ENCODE measurements at regions not wholly inside any gene's neighbourhood (a gene's known extent, or its start where the extent isn't known, plus 50 kb on each side); places are given as distances from the start of the nearest gene placed in this dataset.

- H3K9me3 Mint-ChIP-seq, result peaks cover 0 to 4% (median 4%) of the 10 kb centered on the region in 7 donors
- intact Hi-C loops (cut with micrococcal nuclease), result no loop called here
- Histone ChIP-seq H3K27ac (ENCODE audit: low read depth in 1 of 2, low read length in 2 of 2) (no peak overlapping the region), H4K20me1 (ENCODE audit: insufficient read depth, low read length) (no peaks in the 10 kb centered on the region), H3K36me3 (replicated peaks in 1 of 2; ENCODE audit: control insufficient read depth in 1 of 2, insufficient read depth in 2 of 2, low read length in 2 of 2) (no peaks in the 10 kb centered on the region), H3K4me1 (ENCODE audit: control insufficient read depth in 1 of 2, insufficient read depth in 2 of 2, low read length in 2 of 2) (no peaks in the 10 kb centered on the region), H3K9ac (ENCODE audit: insufficient read depth, low read length, poor library complexity, severe bottlenecking) (no peak overlapping the region), H3K79me2 (ENCODE audit: insufficient read depth, low read length) (no peaks in the 10 kb centered on the region), H3K27me3 (ENCODE audit: control insufficient read depth in 2 of 2, insufficient read depth in 2 of 2, low read length in 2 of 2) (no peaks in the 10 kb centered on the region), H2AFZ (ENCODE audit: insufficient read depth, low read depth, low read length, poor library complexity, severe bottlenecking) (no peak overlapping the region), H3K4me3 (replicated peaks in 1 of 3; ENCODE audit: low read depth in 2 of 3, low read length in 3 of 3) (no peak overlapping the region), H3K9me3 (replicated peaks in 1 of 2; ENCODE audit: control insufficient read depth in 1 of 2, insufficient read depth in 1 of 2, low read length in 2 of 2) (peaks cover 0 to 2% of the 10 kb centered on the region in 2 donors), H3K4me2 (replicated peaks; ENCODE audit: extremely low read depth, low read length, poor library complexity, severe bottlenecking) (no peak overlapping the region)
- H3K27me3 Mint-ChIP-seq (ENCODE audit: low read depth in 3 of 3), result peaks cover 0 to 2% (median 1%) of the 10 kb centered on the region in 3 donors
- DNase-seq, result no peak
- no peak for TF ChIP-seq CTCF (IDR thresholded peaks at IDR 0.05)
- H3K4me1 Mint-ChIP-seq, result peaks cover 16% of the 10 kb centered on the region
- H3K4me3 Mint-ChIP-seq, result no peak overlapping the region
- no peaks in the 10 kb centered on the region for H3K36me3 Mint-ChIP-seq
- no peak overlapping the region for H3K27ac Mint-ChIP-seq
Observed at GRCh38 chr5:36416605-36417004, 114.9 kb upstream of the RANBP3L start.

- H3K4me2 ChIP-seq (replicated peaks; ENCODE audit: extremely low read depth, low read length, poor library complexity, severe bottlenecking), result no peak overlapping the region
- Mint-ChIP-seq H3K27me3 (ENCODE audit: low read depth in 3 of 3) (peaks cover 0 to 2% (median 1%) of the 10 kb centered on the region in 3 donors), H3K36me3 (no peaks in the 10 kb centered on the region), H3K4me1 (peaks cover 13% of the 10 kb centered on the region), H3K9me3 (peaks cover 0 to 4% (median 4%) of the 10 kb centered on the region in 7 donors), H3K4me3 (no peak overlapping the region), H3K27ac (peak overlapping the region in 1 of 7 donors; percentile 67)
- no peaks in the 10 kb centered on the region for H4K20me1 ChIP-seq (ENCODE audit: insufficient read depth, low read length)
- no peak overlapping the region for H3K9ac ChIP-seq (ENCODE audit: insufficient read depth, low read length, poor library complexity, severe bottlenecking)
- intact Hi-C loops (cut with micrococcal nuclease), result no loop called here
- 100% methylated on average over 1 of the region's 3 CpGs for WGBS (ENCODE audit: insufficient coverage)
- DNase-seq, result peak in 2 of 3 donors; percentile 4 to 16
- H3K79me2 ChIP-seq (ENCODE audit: insufficient read depth, low read length), result no peaks in the 10 kb centered on the region
- peaks cover 0 to 2% of the 10 kb centered on the region in 2 donors for H3K9me3 ChIP-seq (replicated peaks in 1 of 2; ENCODE audit: control insufficient read depth in 1 of 2, insufficient read depth in 1 of 2, low read length in 2 of 2)
- TF ChIP-seq CTCF (IDR thresholded peaks at IDR 0.05), result no peak
- H2AFZ ChIP-seq (ENCODE audit: insufficient read depth, low read depth, low read length, poor library complexity, severe bottlenecking), result no peak overlapping the region
- no peak overlapping the region for H3K4me3 ChIP-seq (replicated peaks in 1 of 3; ENCODE audit: low read depth in 2 of 3, low read length in 3 of 3)
- no peaks in the 10 kb centered on the region for H3K4me1 ChIP-seq (ENCODE audit: control insufficient read depth in 1 of 2, insufficient read depth in 2 of 2, low read length in 2 of 2)
- H3K27ac ChIP-seq (ENCODE audit: low read depth in 1 of 2, low read length in 2 of 2), result no peak overlapping the region
- no peaks in the 10 kb centered on the region for H3K27me3 ChIP-seq (ENCODE audit: control insufficient read depth in 2 of 2, insufficient read depth in 2 of 2, low read length in 2 of 2)
- no peaks in the 10 kb centered on the region for H3K36me3 ChIP-seq (replicated peaks in 1 of 2; ENCODE audit: control insufficient read depth in 1 of 2, insufficient read depth in 2 of 2, low read length in 2 of 2)
Observed at GRCh38 chr5:36417221-36417620, 115.5 kb upstream of the RANBP3L start.
